Activated T-helper 1 cell treated with anti-CD3 and anti-CD28 coated beads, Interleukin-12 subunit alpha, Interleukin-12 subunit beta, Interleukin-2, Interleukin-4 antibody, amounts not matched to agents 30 ng/mL and 10 ng/mL and 1 ng/mL, durations not matched to agents 14 hours and 24 hours and 36 hours (primary cell): ENCODE measurements at regions not wholly inside any gene's neighbourhood (a gene's known extent, or its start where the extent isn't known, plus 50 kb on each side); places are given as distances from the start of the nearest gene placed in this dataset.
"Not testable (repeated sequence)": the region's sequence is repeated elsewhere in the genome, so short reads cannot be mapped to it uniquely, and the experiment has no call there.

Experiments used
- DNase-seq: peaks from one replicate; pipeline ENCODE4 v3.0.0; 2021; ENCODE audit warnings: low spot score
- H3K27ac Mint-ChIP-seq: one replicate; pipeline ENCODE4 v1.8.0; 2021; ENCODE audit warnings: mild to moderate bottlenecking, mixed read lengths
- H3K27me3 Mint-ChIP-seq: one replicate; pipeline ENCODE4 v1.8.0; 2022; ENCODE audit warnings: mild to moderate bottlenecking, moderate library complexity, mixed read lengths; ENCODE audit not compliant: insufficient read depth
- H3K36me3 Mint-ChIP-seq: one replicate; pipeline ENCODE4 v1.8.0; 2021; ENCODE audit warnings: low read depth, mixed read lengths
- H3K4me1 Mint-ChIP-seq: one replicate; pipeline ENCODE4 v1.8.0; 2021; ENCODE audit warnings: low read depth, mixed read lengths
- H3K4me3 Mint-ChIP-seq: one replicate; pipeline ENCODE4 v1.8.0; 2021; ENCODE audit warnings: mild to moderate bottlenecking, moderate library complexity, mixed read lengths
- H3K9me3 Mint-ChIP-seq: one replicate; pipeline ENCODE4 v1.8.0; 2021; ENCODE audit warnings: mixed read lengths
- intact Hi-C: fragments of 100-400 bp; cut with micrococcal nuclease; formaldehyde crosslinking; loops from one replicate; pipeline ENCODE4 v1.15.1; 2024

DNA sequence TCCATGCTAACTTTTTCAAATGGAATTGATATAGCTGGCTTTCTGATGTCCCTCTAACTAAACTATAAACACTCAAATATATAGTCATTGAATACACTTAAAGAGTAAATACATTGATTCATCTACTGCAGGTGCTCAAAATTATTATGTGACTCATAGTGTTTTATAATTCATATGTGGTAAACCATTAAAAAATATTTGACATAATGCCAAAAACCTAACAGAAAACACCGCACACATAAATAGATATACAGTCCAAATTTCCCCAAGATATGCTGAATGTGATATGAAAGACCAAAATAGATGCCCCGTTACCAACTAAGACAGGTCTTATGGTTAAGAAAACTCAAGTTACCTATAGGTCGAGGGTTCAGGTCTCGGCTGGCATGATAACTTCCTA is 171.7 kb upstream of the SEMA3E start:
- intact Hi-C loops: no loop called here
- no peak overlapping the region for H3K27ac Mint-ChIP-seq
- H3K36me3 Mint-ChIP-seq: no peaks in the 10 kb centered on the region
- no peaks in the 10 kb centered on the region for H3K4me1 Mint-ChIP-seq
- H3K27me3 Mint-ChIP-seq: peaks cover 1% of the 10 kb centered on the region
- H3K4me3 Mint-ChIP-seq: no peak overlapping the region
- H3K9me3 Mint-ChIP-seq: no peaks in the 10 kb centered on the region
- no peak for DNase-seq

DNA sequence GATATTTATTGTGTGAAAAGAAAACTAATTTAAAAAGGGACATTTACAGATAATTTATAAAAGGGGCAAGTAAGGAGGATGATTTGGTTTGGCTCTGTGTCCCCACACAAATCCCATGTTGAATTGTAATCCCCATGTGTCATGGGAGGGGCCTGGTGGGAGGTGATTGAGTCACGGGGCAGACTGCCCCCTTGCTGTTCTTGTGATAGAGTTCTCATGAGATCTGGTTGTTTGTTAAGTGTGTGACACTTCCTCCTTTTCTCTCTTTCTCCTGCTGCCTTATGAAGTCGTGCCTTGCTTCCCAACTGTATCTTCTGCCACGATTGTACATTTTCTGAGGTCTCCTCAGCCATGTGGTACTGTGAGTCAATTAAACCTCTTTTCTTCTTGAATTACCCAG is 171.0 kb upstream of the SEMA3E start:
- DNase-seq: no peak
- H3K4me1 Mint-ChIP-seq: no peaks in the 10 kb centered on the region
- H3K27ac Mint-ChIP-seq: no peak overlapping the region
- intact Hi-C loops: no loop called here
- H3K36me3 Mint-ChIP-seq: no peaks in the 10 kb centered on the region
- no peak overlapping the region for H3K4me3 Mint-ChIP-seq
- H3K27me3 Mint-ChIP-seq: peaks cover 1% of the 10 kb centered on the region
- no peaks in the 10 kb centered on the region for H3K9me3 Mint-ChIP-seq

DNA sequence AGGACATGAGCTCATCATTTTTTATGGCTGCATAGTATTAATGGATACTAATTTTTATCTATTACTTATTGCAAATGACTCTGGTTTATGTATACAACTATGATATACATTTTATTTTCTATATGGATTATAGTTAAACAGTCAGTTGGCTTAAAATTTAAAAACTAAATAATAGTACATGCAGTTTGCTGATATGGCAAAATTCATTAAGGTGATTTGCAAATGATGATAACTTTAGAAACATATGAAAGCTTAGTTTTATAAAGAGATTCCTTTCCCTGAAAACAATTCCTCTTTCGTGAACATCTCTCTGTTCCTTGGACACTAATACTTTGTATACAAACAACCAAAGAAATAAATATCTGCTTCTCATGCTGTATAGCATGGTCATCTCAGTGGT is 165.5 kb upstream of the SEMA3E start:
- DNase-seq: no peak
- Mint-ChIP-seq H3K36me3 (no peaks in the 10 kb centered on the region), H3K27me3 (no peaks in the 10 kb centered on the region), H3K4me1 (no peaks in the 10 kb centered on the region), H3K9me3 (no peaks in the 10 kb centered on the region), H3K4me3 (no peak overlapping the region), H3K27ac (no peak overlapping the region)
- intact Hi-C loops: no loop called here

DNA sequence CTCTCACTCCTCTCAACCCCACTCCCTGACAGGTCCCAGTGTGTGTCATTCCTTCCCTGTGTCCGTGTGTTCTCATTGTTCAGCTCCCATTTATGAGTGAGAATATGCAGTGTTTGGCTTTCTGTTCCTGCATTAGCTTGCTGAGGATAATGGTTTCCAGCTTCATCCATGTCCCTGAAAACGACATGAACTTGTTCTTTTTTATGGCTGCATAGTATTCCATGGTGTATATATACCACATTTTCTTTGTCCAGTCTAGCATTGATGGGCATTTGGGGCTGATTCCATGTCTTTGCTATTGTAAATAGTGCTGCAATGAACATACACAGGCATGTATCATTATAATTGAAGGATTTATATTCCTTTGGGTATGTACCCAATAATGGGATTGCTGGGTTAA is 163.6 kb upstream of the SEMA3E start:
- H3K9me3 Mint-ChIP-seq, H3K27me3 Mint-ChIP-seq, H3K36me3 Mint-ChIP-seq, H3K4me3 Mint-ChIP-seq, H3K27ac Mint-ChIP-seq, H3K4me1 Mint-ChIP-seq, DNase-seq, intact Hi-C loops: not testable (repeated sequence)

DNA sequence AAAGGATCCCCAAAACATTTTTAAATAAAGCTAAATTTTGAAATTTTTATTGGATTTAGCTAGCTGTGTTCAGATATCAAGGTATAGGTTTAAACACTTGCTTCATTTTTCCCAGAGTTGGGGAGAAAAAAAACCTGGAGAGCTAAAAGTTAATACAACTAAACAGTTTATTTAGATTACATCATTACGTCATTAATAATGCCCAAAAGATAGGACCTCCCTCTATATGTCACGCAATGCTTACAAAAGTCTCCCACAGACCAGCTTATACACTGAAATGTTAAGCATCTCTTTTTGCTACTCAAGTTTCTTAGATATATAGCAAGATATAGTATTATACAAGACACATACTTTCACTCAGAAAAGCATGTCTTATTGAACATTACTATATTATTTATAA is 160.0 kb upstream of the SEMA3E start:
- no peak overlapping the region for H3K27ac Mint-ChIP-seq

DNA sequence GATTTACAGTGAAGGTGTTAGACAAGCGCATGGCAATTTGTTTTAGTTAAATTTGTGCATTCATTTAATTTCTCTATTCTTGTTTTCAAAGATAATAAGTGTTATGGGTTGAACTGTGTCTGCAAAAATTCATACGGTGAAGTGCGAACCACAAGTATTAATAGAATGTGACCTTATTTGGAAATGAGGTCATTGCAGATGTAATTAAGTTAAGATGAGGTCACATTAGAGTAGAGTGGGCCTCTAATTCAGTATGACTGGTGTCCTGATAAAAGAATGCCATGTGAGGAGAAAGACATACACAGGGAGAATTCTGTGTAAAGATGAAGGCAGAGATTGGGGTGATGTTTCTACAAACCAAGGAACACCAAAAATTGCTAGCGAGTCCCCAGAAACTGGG is 158.8 kb upstream of the SEMA3E start:
- H3K9me3 Mint-ChIP-seq: no peaks in the 10 kb centered on the region
- intact Hi-C loops: no loop called here
- H3K36me3 Mint-ChIP-seq: no peaks in the 10 kb centered on the region
- no peaks in the 10 kb centered on the region for H3K27me3 Mint-ChIP-seq
- DNase-seq: no peak
- H3K4me1 Mint-ChIP-seq: no peaks in the 10 kb centered on the region
- no peak overlapping the region for H3K4me3 Mint-ChIP-seq
- H3K27ac Mint-ChIP-seq: no peak overlapping the region

More for the DNA sequence above, 160.0 kb upstream of the SEMA3E start:
- Mint-ChIP-seq H3K4me3 (no peak overlapping the region), H3K4me1 (no peaks in the 10 kb centered on the region), H3K9me3 (no peaks in the 10 kb centered on the region), H3K36me3 (no peaks in the 10 kb centered on the region), H3K27me3 (no peaks in the 10 kb centered on the region)
- DNase-seq: no peak
- intact Hi-C loops: no loop called here

DNA sequence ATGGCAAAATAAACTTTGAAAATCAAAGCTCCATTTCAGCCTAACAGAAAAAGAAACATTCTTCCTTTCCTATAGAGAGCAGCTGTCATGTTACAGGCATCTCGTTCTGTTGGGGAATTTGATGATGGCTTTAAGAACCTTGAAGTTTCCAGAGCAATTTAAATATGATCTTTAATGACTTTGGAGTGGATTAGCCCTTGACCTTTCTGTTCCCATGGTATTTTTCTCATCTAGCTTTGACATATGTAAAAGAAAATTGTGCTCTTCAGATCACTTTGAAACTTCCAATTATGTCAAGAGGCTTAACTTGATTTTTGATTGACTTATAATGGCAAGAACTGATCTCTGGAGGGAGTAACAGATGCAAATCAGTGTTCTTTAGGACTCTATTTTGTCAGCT is 157.6 kb upstream of the SEMA3E start:
- Mint-ChIP-seq H3K27me3 (no peaks in the 10 kb centered on the region), H3K27ac (no peak overlapping the region), H3K4me3 (no peak overlapping the region), H3K36me3 (no peaks in the 10 kb centered on the region), H3K4me1 (no peaks in the 10 kb centered on the region), H3K9me3 (peaks cover 7% of the 10 kb centered on the region)
- intact Hi-C loops: no loop called here
- DNase-seq: no peak

DNA sequence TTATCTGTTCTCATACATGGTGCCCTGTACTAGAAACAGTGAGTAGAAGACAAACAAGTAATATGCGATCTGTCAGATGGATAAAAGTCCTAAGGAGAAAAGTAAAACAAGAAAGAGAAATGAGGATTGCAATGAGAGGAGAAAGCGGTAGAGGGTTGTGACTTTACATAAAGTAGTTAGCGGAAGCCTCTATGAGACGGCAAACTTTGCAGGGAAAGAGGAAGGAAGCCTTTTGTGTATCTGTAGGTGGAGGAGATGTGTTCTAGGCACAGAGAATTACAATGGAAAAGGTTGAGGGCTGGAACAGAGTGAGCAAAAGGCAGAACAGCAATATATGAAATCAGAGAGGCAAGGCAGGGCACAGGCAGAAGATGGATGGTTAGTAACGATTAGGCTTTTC is 150.4 kb upstream of the SEMA3E start:
- Mint-ChIP-seq H3K4me3 (no peak overlapping the region), H3K4me1 (no peaks in the 10 kb centered on the region), H3K36me3 (no peaks in the 10 kb centered on the region), H3K27ac (no peak overlapping the region), H3K9me3 (peaks cover 7% of the 10 kb centered on the region), H3K27me3 (no peaks in the 10 kb centered on the region)
- no peak for DNase-seq
- intact Hi-C loops: no loop called here

DNA sequence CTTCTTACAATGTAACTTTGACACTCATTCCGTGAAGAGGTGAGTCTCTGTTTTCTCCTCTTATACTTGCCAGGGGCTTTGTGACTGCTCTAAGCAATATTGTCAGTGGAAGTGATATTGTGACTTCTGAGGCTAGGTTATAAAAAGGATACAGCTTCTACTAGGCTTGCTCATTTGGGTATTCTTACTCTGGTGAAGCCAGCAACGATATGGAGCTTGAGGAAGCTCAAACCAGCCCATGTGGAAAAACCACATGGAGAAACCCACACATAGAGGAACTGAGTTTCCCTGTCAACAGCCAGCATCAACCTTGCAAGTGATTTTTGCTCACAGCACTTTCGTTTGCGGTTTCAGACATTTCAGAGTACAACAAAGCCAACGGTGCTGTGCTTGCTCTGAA is 149.6 kb upstream of the SEMA3E start:
- no peaks in the 10 kb centered on the region for H3K36me3 Mint-ChIP-seq
- no peak for DNase-seq
- peaks cover 7% of the 10 kb centered on the region for H3K9me3 Mint-ChIP-seq
- intact Hi-C loops: no loop called here
- no peaks in the 10 kb centered on the region for H3K4me1 Mint-ChIP-seq
- H3K4me3 Mint-ChIP-seq: no peak overlapping the region
- H3K27me3 Mint-ChIP-seq: no peaks in the 10 kb centered on the region
- no peak overlapping the region for H3K27ac Mint-ChIP-seq

DNA sequence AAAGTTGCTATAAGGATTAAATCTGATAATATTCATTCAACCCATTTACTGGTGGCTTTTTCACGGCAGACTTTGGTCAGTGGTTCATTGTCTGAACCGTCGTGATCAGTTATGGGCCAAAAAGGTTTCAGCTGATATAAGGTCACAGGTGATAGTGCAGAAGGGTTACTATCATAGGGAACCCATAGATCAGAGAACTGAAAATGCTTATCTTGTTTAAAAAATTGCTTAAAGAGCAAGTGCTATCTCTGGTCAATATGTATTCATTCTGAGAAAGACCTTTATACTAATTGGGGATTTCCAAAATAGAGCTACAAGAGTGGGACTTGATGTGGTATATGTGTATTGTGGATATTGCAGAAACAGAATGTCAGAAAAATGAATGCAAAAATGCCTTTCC is 147.8 kb upstream of the SEMA3E start:
- Mint-ChIP-seq H3K27ac (no peak overlapping the region), H3K36me3 (no peaks in the 10 kb centered on the region), H3K9me3 (peaks cover 1% of the 10 kb centered on the region), H3K4me1 (no peaks in the 10 kb centered on the region), H3K4me3 (no peak overlapping the region), H3K27me3 (no peaks in the 10 kb centered on the region)
- no peak for DNase-seq
- intact Hi-C loops: loop anchor here (1.0 kb wide), 1 partner anchor 43 kb away; no protein-coding TSS in a partner anchor

DNA sequence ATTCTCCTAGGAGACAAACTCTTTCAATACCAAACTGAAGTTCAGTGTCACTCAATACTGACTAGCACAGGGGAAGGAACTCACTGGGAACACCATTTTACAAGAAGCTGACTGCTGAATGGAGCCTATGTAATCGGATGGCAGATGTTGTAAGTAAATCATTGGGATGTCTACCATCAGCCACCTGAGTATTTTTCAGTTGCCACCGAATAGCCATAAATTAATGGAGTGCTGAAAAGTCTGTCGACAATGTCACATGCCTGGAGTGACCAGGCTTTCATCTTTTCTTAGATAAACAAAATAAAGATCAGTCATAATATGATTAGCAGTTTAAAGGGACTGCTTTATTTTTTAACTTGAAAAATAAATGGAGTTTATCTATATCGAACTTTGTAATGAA is 145.9 kb upstream of the SEMA3E start:
- H3K36me3 Mint-ChIP-seq: no peaks in the 10 kb centered on the region
- no peak overlapping the region for H3K27ac Mint-ChIP-seq
- no peak overlapping the region for H3K4me3 Mint-ChIP-seq
- DNase-seq: no peak
- H3K27me3 Mint-ChIP-seq: no peaks in the 10 kb centered on the region
- intact Hi-C loops: no loop called here
- H3K9me3 Mint-ChIP-seq: no peaks in the 10 kb centered on the region
- H3K4me1 Mint-ChIP-seq: no peaks in the 10 kb centered on the region

DNA sequence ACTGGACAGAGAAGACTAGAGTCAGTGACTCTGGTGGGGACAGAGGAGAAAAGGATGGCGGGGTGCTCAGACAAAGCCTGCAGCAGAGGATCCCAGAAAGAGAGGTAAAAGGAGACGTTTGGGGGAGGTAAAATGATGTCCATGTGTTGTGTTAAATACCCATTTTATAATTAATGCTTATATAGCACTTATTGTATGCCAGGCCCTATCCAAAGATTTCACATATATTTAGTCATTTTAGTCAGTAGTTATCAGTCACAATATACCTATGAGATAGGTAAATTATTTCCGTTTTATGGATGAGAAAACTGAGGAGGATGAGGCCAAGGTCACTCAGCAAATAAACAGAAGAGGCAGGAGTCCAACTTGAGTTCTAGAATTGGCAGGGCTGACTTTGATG is 144.6 kb upstream of the SEMA3E start:
- no peak overlapping the region for H3K4me3 Mint-ChIP-seq
- no peak overlapping the region for H3K27ac Mint-ChIP-seq
- no peaks in the 10 kb centered on the region for H3K27me3 Mint-ChIP-seq
- no peaks in the 10 kb centered on the region for H3K9me3 Mint-ChIP-seq
- no peak for DNase-seq
- no peaks in the 10 kb centered on the region for H3K36me3 Mint-ChIP-seq
- no peaks in the 10 kb centered on the region for H3K4me1 Mint-ChIP-seq
- intact Hi-C loops: no loop called here

DNA sequence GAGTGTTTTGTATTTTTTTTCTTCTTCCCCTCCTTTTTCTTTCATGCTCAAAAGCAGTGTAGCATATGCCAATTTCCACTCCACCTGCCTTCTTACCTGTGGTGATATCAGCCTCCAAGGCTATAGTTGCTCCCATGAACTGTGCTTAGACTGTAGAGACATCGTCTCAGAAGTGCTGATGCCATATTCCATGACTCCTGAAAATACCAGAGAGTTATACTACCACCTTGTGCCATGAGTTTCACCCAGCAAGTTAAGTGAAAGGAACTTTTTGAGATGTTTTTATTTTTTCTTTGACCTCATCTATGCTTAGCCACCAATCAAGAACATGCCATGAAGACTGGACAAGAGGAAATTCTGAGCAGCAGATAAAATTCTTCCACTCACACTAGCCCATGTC is 142.8 kb upstream of the SEMA3E start:
- Mint-ChIP-seq H3K27me3 (no peaks in the 10 kb centered on the region), H3K4me3 (no peak overlapping the region), H3K4me1 (no peaks in the 10 kb centered on the region), H3K36me3 (no peaks in the 10 kb centered on the region), H3K9me3 (no peaks in the 10 kb centered on the region), H3K27ac (no peak overlapping the region)
- intact Hi-C loops: no loop called here
- DNase-seq: no peak

DNA sequence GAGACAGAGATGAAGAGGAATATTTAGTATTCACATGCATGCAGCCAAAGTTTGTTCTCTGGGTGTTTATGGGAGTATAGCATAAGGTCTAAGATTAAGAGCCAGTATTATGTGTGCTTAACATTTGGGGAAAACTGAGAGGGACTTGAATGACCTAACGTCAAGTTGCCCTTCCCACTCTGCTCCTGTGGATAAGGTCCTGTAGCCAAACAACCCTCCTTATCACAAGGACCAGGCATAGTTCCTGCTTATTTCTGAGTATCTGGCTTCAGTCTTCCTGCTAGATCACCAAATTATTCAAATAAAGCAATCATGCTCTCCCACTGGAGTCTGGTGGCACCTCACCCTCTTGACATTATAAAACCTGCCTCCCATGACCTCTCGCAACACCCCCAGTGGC is 137.9 kb upstream of the SEMA3E start:
- H3K36me3 Mint-ChIP-seq: no peaks in the 10 kb centered on the region
- H3K27me3 Mint-ChIP-seq: no peaks in the 10 kb centered on the region
- no peak overlapping the region for H3K4me3 Mint-ChIP-seq
- intact Hi-C loops: no loop called here
- no peak overlapping the region for H3K27ac Mint-ChIP-seq
- H3K9me3 Mint-ChIP-seq: no peaks in the 10 kb centered on the region
- no peaks in the 10 kb centered on the region for H3K4me1 Mint-ChIP-seq
- no peak for DNase-seq
